HepG2 (cell line): ENCODE measurements at regions not wholly inside any gene's neighbourhood (a gene's known extent, or its start where the extent isn't known, plus 50 kb on each side); places are given as distances from the start of the nearest gene placed in this dataset.

Source experiments
- ATAC-seq: fragments of 200-7000 bp; cut with Tn5 transposase; 3 replicates; pipeline ENCODE4 v1.9.1; 2020; ENCODE audit warnings: mild to moderate bottlenecking, moderate library complexity
- BruUV-seq: library from RNA; stranded (reverse); fragments of 400-500 nt; replicated peaks from 2 replicates; lab custom pipeline; 2021; lab: Mats Ljungman, UMichigan
- CTCF ChIA-PET: fragments of 300-600 bp; formaldehyde crosslinking; extraction: SDS; loops from one replicate; lab custom pipeline; 2021; ENCODE audit warnings: low total read pairs, inconsistent platforms, low intra/inter-chr PET ratio; lab: Yijun Ruan, JAX
- POLR2A ChIA-PET: fragments of 350-600 bp; sonication (Branson Sonifier 250); formaldehyde crosslinking; loops from one replicate; lab custom pipeline; 2020; ENCODE audit warnings: antibody characterized with exemption, inconsistent platforms; lab: Yijun Ruan, JAX
- DNase-seq: peaks from one replicate; pipeline ENCODE4 v3.0.0-alpha.2; 2015; ENCODE audit warnings: low spot score
- FAIRE-seq: peaks from 3 replicates; lab custom pipeline; 2011; peaks lifted over from hg19 to GRCh38; lab: Jason Lieb, UNC
- H2AFZ ChIP-seq: one replicate; pipeline ENCODE4 v1.6.1; 2011; ENCODE audit warnings: low read length, inconsistent platforms
- H3K27ac ChIP-seq: fragments of 300-600 bp; 3 replicates; pipeline ENCODE4 v1.8.0; 2011; ENCODE audit warnings: mixed run types, mild to moderate bottlenecking, mixed read lengths, low read length, inconsistent platforms; ENCODE audit not compliant: insufficient read depth; ENCODE audit errors: extremely low read length
- H3K27me3 ChIP-seq, 2 experiments: fragments of 200-600 bp in 1 of 2; 2 replicates in 1 of 2; 3 replicates in 1 of 2; pipeline versions ENCODE4 v1.6.0 to v1.8.0; 2011; ENCODE audit warnings: low read length in 2 of 2, mild to moderate bottlenecking in 2 of 2, moderate library complexity in 2 of 2, inconsistent platforms in 1 of 2; ENCODE audit not compliant: insufficient read depth in 2 of 2, control insufficient read depth in 1 of 2
- H3K36me3 ChIP-seq, 2 experiments: fragments of 200-600 bp in 1 of 2; replicated peaks in 1 of 2; 2 replicates in 1 of 2; 3 replicates in 1 of 2; pipeline versions ENCODE4 v1.5.1 to v1.8.0; 2011; ENCODE audit warnings: low read length in 2 of 2, inconsistent platforms in 1 of 2; ENCODE audit not compliant: insufficient read depth in 2 of 2, control insufficient read depth in 1 of 2
- H3K4me1 ChIP-seq: 2 replicates; pipeline ENCODE4 v1.5.1; 2012; ENCODE audit warnings: low read length, inconsistent platforms; ENCODE audit not compliant: insufficient read depth
- H3K4me2 ChIP-seq: 2 replicates; pipeline ENCODE4 v1.6.0; 2011; ENCODE audit warnings: low read depth, low read length, inconsistent platforms
- H3K4me3 ChIP-seq, 3 experiments: fragments of 200-600 bp in 1 of 3; sonication (generic), shearing (Covaris generic) in 1 of 3; replicated peaks in 1 of 3; 2 replicates each; pipeline ENCODE4 v1.5.1; 2011 to 2016; ENCODE audit warnings: low read length in 3 of 3, inconsistent platforms in 2 of 3, low read depth in 2 of 3, mild to moderate bottlenecking in 2 of 3, control low read depth in 1 of 3, mixed read lengths in 1 of 3; ENCODE audit not compliant: insufficient read depth in 1 of 3
- H3K79me2 ChIP-seq: one replicate; pipeline ENCODE4 v1.6.1; 2011; ENCODE audit warnings: low read length, inconsistent platforms; ENCODE audit not compliant: insufficient read depth
- H3K9ac ChIP-seq: 2 replicates; pipeline ENCODE4 v1.6.0; 2011; ENCODE audit warnings: mild to moderate bottlenecking, low read depth, low read length, inconsistent platforms; ENCODE audit not compliant: insufficient read depth
- H3K9me3 ChIP-seq: 2 replicates; pipeline ENCODE4 v1.5.1; 2012; ENCODE audit warnings: mild to moderate bottlenecking, low read length
- H4K20me1 ChIP-seq: 2 replicates; pipeline ENCODE4 v1.6.0; 2011; ENCODE audit warnings: inconsistent platforms, mild to moderate bottlenecking, low read length, moderate library complexity; ENCODE audit not compliant: insufficient read depth
- CCDC6 ChIP-seq: sonication (generic); formaldehyde crosslinking; IDR thresholded peaks from 2 replicates; pipeline ENCODE4 v1.8.1; 2022; ENCODE audit warnings: mild to moderate bottlenecking, missing genetic modification reagents, moderate library complexity
- CENPX ChIP-seq: sonication (generic); formaldehyde crosslinking; IDR thresholded peaks from 2 replicates; pipeline ENCODE4 v1.9.0; 2021; ENCODE audit warnings: mild to moderate bottlenecking, missing genetic modification reagents, moderate library complexity
- FOXP1 ChIP-seq, 2 experiments: fragments of 450-650 bp in 1 of 2; IDR thresholded peaks; 2 replicates each; pipeline ENCODE4 v1.6.1; 2017 to 2018; ENCODE audit warnings: antibody characterized with exemption in 1 of 2
- HNF4A ChIP-seq: sonication (generic); formaldehyde crosslinking; IDR thresholded peaks from 2 replicates; pipeline ENCODE4 v1.4.0; 2020; ENCODE audit warnings: missing genetic modification reagents
- HOMEZ ChIP-seq: IDR thresholded peaks from 2 replicates; pipeline ENCODE4 v1.6.1; 2016; ENCODE audit warnings: low read depth
- LRRFIP1 ChIP-seq: sonication (generic); formaldehyde crosslinking; conservative IDR thresholded peaks from 2 replicates; pipeline ENCODE4 v1.4.0; 2020; ENCODE audit warnings: missing genetic modification reagents
- MEF2D ChIP-seq: sonication (generic); formaldehyde crosslinking; IDR thresholded peaks from 2 replicates; pipeline ENCODE4 v1.5.1; 2020; ENCODE audit warnings: mild to moderate bottlenecking, missing genetic modification reagents
- PHF5A ChIP-seq: IDR thresholded peaks from one replicate; pipeline ENCODE4 v1.6.1; 2018; ENCODE audit warnings: low read depth, missing genetic modification reagents; ENCODE audit not compliant: unreplicated experiment
- PLSCR1 ChIP-seq: sonication (generic); formaldehyde crosslinking; IDR thresholded peaks from 2 replicates; pipeline ENCODE4 v1.5.0; 2020; ENCODE audit warnings: missing genetic modification reagents, mild to moderate bottlenecking, borderline replicate concordance
- SATB2 ChIP-seq: sonication (generic); formaldehyde crosslinking; IDR thresholded peaks from 2 replicates; pipeline ENCODE4 v1.5.0; 2020; ENCODE audit warnings: missing genetic modification reagents
- ZBTB7B ChIP-seq: sonication (generic); formaldehyde crosslinking; IDR thresholded peaks from 2 replicates; pipeline ENCODE4 v1.4.0; 2020; ENCODE audit warnings: missing genetic modification reagents
- ZNF800 ChIP-seq: sonication (generic); formaldehyde crosslinking; IDR thresholded peaks from 2 replicates; pipeline ENCODE4 v1.4.0; 2020; ENCODE audit warnings: missing genetic modification reagents
- WGBS: methylation state at CpG from one replicate; pipeline ENCODE4 v1.1.6; 2017; ENCODE audit warnings: low lambda C conversion rate; 5-methylcytosine and 5-hydroxymethylcytosine counted together
- in situ Hi-C: cut with HindIII; loops from 2 replicates; pipeline ENCODE4 v1.10.0; 2017; ENCODE audit warnings: low pct_unique_long_range_greater_than_20kb; ENCODE audit not compliant: extremely low pct_ligation_motif_present
- intact Hi-C: fragments of 100-400 bp; cut with micrococcal nuclease; formaldehyde crosslinking; loops from one replicate; pipeline ENCODE4 v1.10.0; 2022; ENCODE audit not compliant: unreplicated experiment

- no peak for DNase-seq
- intact Hi-C loops (no loop called here), in situ Hi-C loops (no loop called here)
- no TSS peak for BruUV-seq
- no peak for ATAC-seq
- Histone ChIP-seq H3K4me3 (no peak overlapping the region), H3K4me2 (no peak overlapping the region), H3K79me2 (no peaks in the 10 kb centered on the region), H3K9ac (no peak overlapping the region), H3K9me3 (no peaks in the 10 kb centered on the region), H3K4me1 (peaks cover 15% of the 10 kb centered on the region), H3K36me3 (no peaks in the 10 kb centered on the region), H2AFZ (no peak overlapping the region), H3K27me3 (no peaks in the 10 kb centered on the region; a peak in 1 of 5 replicates), H3K27ac (no peak overlapping the region), H4K20me1 (no peaks in the 10 kb centered on the region)
- no peak for FAIRE-seq
- no peak for TF ChIP-seq HOMEZ (CRISPR knock-in tag)
- no peak for TF ChIP-seq CENPX (CRISPR knock-in tag)
- TF ChIP-seq ZNF800 (CRISPR knock-in tag): no peak
- no peak for TF ChIP-seq CCDC6 (CRISPR knock-in tag)
- POLR2A ChIA-PET: no interaction called here
- WGBS: 23% methylated on average over 3 of the region's 3 CpGs
- CTCF ChIA-PET: no interaction called here
Observed at GRCh38 chr3:25049304-25049703, 378.8 kb upstream of the RARB start.

GRCh38 chr3:25053360-25053759 lies 374.7 kb upstream of the RARB start:
- TF ChIP-seq HNF4A (peak; percentile 65), PHF5A (no peak), ZBTB7B (no peak), MEF2D (no peak), SATB2 (CRISPR knock-in tag) (no peak), FOXP1 (IDR thresholded peaks at IDR 0.05) (no peak), FOXP1 (CRISPR knock-in tag; IDR thresholded peaks at IDR 0.05) (0 out of 2 replicates have a peak, but pooled peaks have one; percentile 35), LRRFIP1 (CRISPR knock-in tag) (no peak), PLSCR1 (CRISPR knock-in tag) (no peak)
- peak; percentile 10 for DNase-seq
- Histone ChIP-seq H3K4me2 (no peak overlapping the region), H3K27me3 (no peaks in the 10 kb centered on the region; a peak in 1 of 5 replicates), H3K9me3 (no peaks in the 10 kb centered on the region), H3K4me3 (no peak overlapping the region), H3K9ac (no peak overlapping the region), H3K36me3 (no peaks in the 10 kb centered on the region), H4K20me1 (no peaks in the 10 kb centered on the region), H3K79me2 (no peaks in the 10 kb centered on the region), H3K27ac (no peak overlapping the region), H2AFZ (no peak overlapping the region), H3K4me1 (peaks cover 15% of the 10 kb centered on the region)
- CTCF ChIA-PET: no interaction called here
- BruUV-seq: no TSS peak
- peak; percentile 73 for ATAC-seq
- intact Hi-C loops: no loop called here
- 2% methylated on average over 3 of the region's 3 CpGs for WGBS
- POLR2A ChIA-PET: no interaction called here
- in situ Hi-C loops: no loop called here
- no peak for FAIRE-seq
